HAP-1 (cell line): ENCODE measurements at regions not wholly inside any gene's neighbourhood (a gene's known extent, or its start where the extent isn't known, plus 50 kb on each side); places are given as distances from the start of the nearest gene placed in this dataset.

Experiments
- DNase-seq, 2 experiments: peaks; one replicate each; pipeline ENCODE4 v3.0.0-alpha.2; 2016 to 2020; ENCODE audit warnings: low spot score in 2 of 2
- H3K27me3 ChIP-seq: fragments of 250-450 bp; sonication (Bioruptor Pico); 2 replicates; pipeline ENCODE4 v1.5.1; 2020; ENCODE audit warnings: low read depth, mild to moderate bottlenecking, moderate library complexity
- H3K36me3 ChIP-seq: fragments of 250-450 bp; sonication (Bioruptor Pico); replicated peaks from 2 replicates; pipeline ENCODE4 v1.5.1; 2020; ENCODE audit warnings: mild to moderate bottlenecking
- H3K4me1 ChIP-seq: fragments of 250-450 bp; sonication (Bioruptor Pico); 2 replicates; pipeline ENCODE4 v1.5.1; 2020; ENCODE audit warnings: mild to moderate bottlenecking
- H3K4me3 ChIP-seq: fragments of 250-450 bp; sonication (Bioruptor Pico); 2 replicates; pipeline ENCODE4 v1.5.1; 2020; ENCODE audit warnings: mild to moderate bottlenecking, moderate library complexity
- H3K9me3 ChIP-seq: fragments of 250-450 bp; sonication (Bioruptor Pico); 2 replicates; pipeline ENCODE4 v1.5.1; 2020; ENCODE audit warnings: mild to moderate bottlenecking, moderate library complexity
- in situ Hi-C: fragments of 300-500 bp; cut with MboI; formaldehyde crosslinking; loops from 3 replicates; pipeline ENCODE4 v1.14.3; 2020; ENCODE audit warnings: low sequenced_read_pairs, inconsistent platforms, mixed read lengths

- Histone ChIP-seq H3K27me3 (no peaks in the 10 kb centered on the region), H3K4me1 (no peaks in the 10 kb centered on the region), H3K9me3 (no peaks in the 10 kb centered on the region), H3K4me3 (no peak overlapping the region), H3K36me3 (no peaks in the 10 kb centered on the region)
- in situ Hi-C loops, result no loop called here
- DNase-seq, result no peak
Observed at GRCh38 chr5:68371607-68372006, 156.1 kb downstream of the PIK3R1 start.

GRCh38 chr5:68372161-68372560 is 156.6 kb downstream of the PIK3R1 start:
- in situ Hi-C loops, result no loop called here
- no peak for DNase-seq
- Histone ChIP-seq H3K4me3 (no peak overlapping the region), H3K27me3 (no peaks in the 10 kb centered on the region), H3K36me3 (no peaks in the 10 kb centered on the region), H3K4me1 (no peaks in the 10 kb centered on the region), H3K9me3 (no peaks in the 10 kb centered on the region)

- Histone ChIP-seq H3K4me1 (no peaks in the 10 kb centered on the region), H3K4me3 (no peak overlapping the region), H3K36me3 (no peaks in the 10 kb centered on the region), H3K9me3 (no peaks in the 10 kb centered on the region), H3K27me3 (no peaks in the 10 kb centered on the region)
- in situ Hi-C loops, result no loop called here
- no peak for DNase-seq
Observed at GRCh38 chr5:68373050-68373449, 157.5 kb downstream of the PIK3R1 start.

GRCh38 chr5:68374796-68375518 is 159.4 kb downstream of the PIK3R1 start:
- in situ Hi-C loops, result no loop called here
- no peak for DNase-seq
- Histone ChIP-seq H3K9me3 (no peaks in the 10 kb centered on the region), H3K4me3 (no peak overlapping the region), H3K36me3 (no peaks in the 10 kb centered on the region), H3K27me3 (no peaks in the 10 kb centered on the region), H3K4me1 (no peaks in the 10 kb centered on the region)

GRCh38 chr5:68375540-68375939 is 160.0 kb downstream of the PIK3R1 start:
- Histone ChIP-seq H3K4me1 (no peaks in the 10 kb centered on the region), H3K36me3 (no peaks in the 10 kb centered on the region), H3K27me3 (no peaks in the 10 kb centered on the region), H3K9me3 (no peaks in the 10 kb centered on the region), H3K4me3 (no peak overlapping the region)
- DNase-seq, result no peak
- in situ Hi-C loops, result no loop called here

DNA sequence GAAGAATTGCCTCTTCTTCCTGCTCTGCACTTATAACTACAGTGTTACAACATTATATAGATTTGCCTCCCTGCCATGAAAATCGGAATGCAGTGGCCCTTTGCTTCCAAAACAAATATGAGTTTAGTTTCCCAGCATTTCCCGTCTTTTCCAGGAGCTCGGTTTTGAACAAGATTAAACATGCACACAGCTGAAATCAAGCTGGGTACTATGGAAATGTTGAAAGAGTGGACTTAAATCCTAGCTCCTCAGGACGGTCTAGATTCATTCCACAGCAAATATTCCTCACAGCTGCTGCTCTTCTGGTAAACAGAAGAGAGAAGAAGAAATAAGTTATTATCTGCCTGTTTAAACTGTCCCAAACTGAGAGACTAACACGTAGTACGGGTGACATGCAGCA is 161.4 kb downstream of the PIK3R1 start:
- in situ Hi-C loops, result no loop called here
- no peak overlapping the region for H3K4me3 ChIP-seq
- H3K9me3 ChIP-seq, result no peaks in the 10 kb centered on the region
- H3K4me1 ChIP-seq, result no peaks in the 10 kb centered on the region
- DNase-seq, result no peak
- no peaks in the 10 kb centered on the region for H3K36me3 ChIP-seq
- H3K27me3 ChIP-seq, result no peaks in the 10 kb centered on the region

DNA sequence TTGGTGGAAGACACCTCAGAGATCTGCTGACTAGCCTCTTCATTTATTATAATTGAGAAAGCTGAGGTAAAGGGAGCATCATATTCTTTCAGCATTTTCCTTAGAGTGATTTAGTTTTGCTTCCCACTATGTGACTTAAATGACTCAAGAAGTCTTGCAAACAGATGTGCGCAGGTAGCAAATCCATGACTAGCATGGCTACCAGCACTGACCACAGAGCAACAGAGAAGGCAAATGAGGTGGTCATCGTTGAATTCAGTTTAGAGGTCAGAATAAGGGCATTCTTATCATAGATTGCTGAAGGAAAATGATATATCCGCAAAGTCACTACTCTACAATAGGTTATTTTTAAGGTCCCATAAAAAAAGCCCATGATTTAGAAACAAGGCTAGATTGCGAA is 162.2 kb downstream of the PIK3R1 start:
- Histone ChIP-seq H3K4me1 (no peaks in the 10 kb centered on the region), H3K36me3 (no peaks in the 10 kb centered on the region), H3K4me3 (no peak overlapping the region), H3K27me3 (no peaks in the 10 kb centered on the region), H3K9me3 (no peaks in the 10 kb centered on the region)
- in situ Hi-C loops, result no loop called here
- no peak for DNase-seq

DNA sequence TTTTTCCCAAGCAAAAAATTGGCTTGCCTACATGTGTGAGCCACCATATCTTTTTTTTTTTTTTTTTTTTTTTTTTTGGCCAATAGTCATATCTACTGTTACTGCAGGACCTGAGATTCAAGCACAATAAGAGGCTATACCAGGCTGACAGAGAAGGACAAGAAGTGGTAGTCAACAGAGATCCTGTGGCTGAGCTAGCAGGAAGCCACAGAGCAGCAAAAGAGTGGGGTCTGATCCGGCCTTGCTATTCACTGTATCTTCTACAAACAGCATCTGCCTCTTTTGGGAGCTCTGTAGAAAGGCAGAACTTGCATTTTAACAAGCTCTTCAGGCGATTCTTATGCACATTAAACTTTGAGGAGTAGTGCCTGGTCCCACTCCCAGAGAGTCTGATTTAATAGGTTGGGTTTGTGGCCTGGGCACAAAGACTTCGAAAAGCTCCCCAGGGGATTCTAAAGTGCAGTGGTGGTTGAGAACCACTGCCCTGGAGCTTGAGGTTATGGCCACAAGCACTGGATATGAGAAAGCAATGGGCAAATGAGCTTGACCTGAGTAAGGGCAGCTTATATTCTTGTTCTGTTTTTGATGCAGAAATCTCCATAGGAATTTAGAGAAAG is 162.8 kb downstream of the PIK3R1 start:
- peak; percentile 72 to 86 for DNase-seq
- Histone ChIP-seq H3K36me3 (no peaks in the 10 kb centered on the region), H3K9me3 (no peaks in the 10 kb centered on the region), H3K27me3 (no peaks in the 10 kb centered on the region), H3K4me3 (no peak overlapping the region), H3K4me1 (no peaks in the 10 kb centered on the region)
- in situ Hi-C loops, result no loop called here

GRCh38 chr5:68379275-68380036 is 163.9 kb downstream of the PIK3R1 start:
- in situ Hi-C loops, result no loop called here
- no peak for DNase-seq
- Histone ChIP-seq H3K4me3 (no peak overlapping the region), H3K4me1 (no peaks in the 10 kb centered on the region), H3K9me3 (no peaks in the 10 kb centered on the region), H3K36me3 (no peaks in the 10 kb centered on the region), H3K27me3 (no peaks in the 10 kb centered on the region)

- Histone ChIP-seq H3K4me1 (no peaks in the 10 kb centered on the region), H3K9me3 (no peaks in the 10 kb centered on the region), H3K36me3 (no peaks in the 10 kb centered on the region), H3K27me3 (no peaks in the 10 kb centered on the region), H3K4me3 (no peak overlapping the region)
- DNase-seq, result no peak
- in situ Hi-C loops, result no loop called here
Observed at GRCh38 chr5:68380078-68380477, 164.5 kb downstream of the PIK3R1 start.

GRCh38 chr5:68381060-68381459 is 165.5 kb downstream of the PIK3R1 start:
- H3K4me1 ChIP-seq, result no peaks in the 10 kb centered on the region
- no peak overlapping the region for H3K4me3 ChIP-seq
- in situ Hi-C loops, result no loop called here
- no peaks in the 10 kb centered on the region for H3K36me3 ChIP-seq
- no peak for DNase-seq
- no peaks in the 10 kb centered on the region for H3K27me3 ChIP-seq
- H3K9me3 ChIP-seq, result no peaks in the 10 kb centered on the region

DNA sequence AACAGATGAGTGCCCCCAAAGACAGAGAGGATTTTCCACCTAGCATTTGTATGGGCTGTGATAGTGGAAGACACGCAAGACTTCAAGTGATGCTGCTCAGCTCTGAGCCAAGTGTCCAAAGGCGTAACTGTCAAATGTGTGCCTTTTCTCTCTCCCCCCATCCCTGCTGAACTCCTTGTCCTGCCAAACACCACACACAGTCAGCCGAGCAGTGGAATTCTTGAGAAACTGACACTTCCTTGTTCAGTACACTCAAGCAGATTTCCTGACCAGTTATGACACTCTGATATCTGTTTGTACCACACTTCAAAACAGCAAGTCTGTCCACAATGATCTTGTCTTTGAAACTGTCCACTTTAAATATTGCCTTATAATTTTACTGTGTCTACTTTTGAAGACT is 166.4 kb downstream of the PIK3R1 start:
- H3K36me3 ChIP-seq, result no peaks in the 10 kb centered on the region
- DNase-seq, result no peak
- no peak overlapping the region for H3K4me3 ChIP-seq
- H3K9me3 ChIP-seq, result no peaks in the 10 kb centered on the region
- H3K4me1 ChIP-seq, result no peaks in the 10 kb centered on the region
- no peaks in the 10 kb centered on the region for H3K27me3 ChIP-seq
- in situ Hi-C loops, result no loop called here

DNA sequence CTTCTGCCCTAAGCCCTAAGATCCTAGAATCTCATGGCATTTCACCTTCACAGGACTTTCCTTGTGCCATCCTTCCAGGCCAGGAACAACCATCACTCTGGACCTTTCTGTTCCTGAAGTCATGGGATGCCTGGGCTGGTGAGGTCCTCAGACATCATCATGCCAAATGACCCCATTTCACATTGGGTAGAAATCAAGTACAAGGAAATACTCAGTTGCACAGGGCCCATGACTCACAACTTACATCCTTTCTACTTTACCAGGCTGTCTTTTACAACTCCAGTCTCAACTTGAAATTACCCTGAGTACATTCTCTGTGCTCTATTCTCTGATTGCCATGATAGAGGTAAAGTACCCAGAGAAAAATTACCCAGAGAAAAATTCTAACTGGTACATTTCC is 167.1 kb downstream of the PIK3R1 start:
- Histone ChIP-seq H3K4me1 (no peaks in the 10 kb centered on the region), H3K36me3 (no peaks in the 10 kb centered on the region), H3K4me3 (no peak overlapping the region), H3K9me3 (no peaks in the 10 kb centered on the region), H3K27me3 (no peaks in the 10 kb centered on the region)
- in situ Hi-C loops, result no loop called here
- DNase-seq, result no peak

GRCh38 chr5:68383888-68384310 is 168.3 kb downstream of the PIK3R1 start:
- Histone ChIP-seq H3K4me1 (no peaks in the 10 kb centered on the region), H3K36me3 (no peaks in the 10 kb centered on the region), H3K4me3 (no peak overlapping the region), H3K9me3 (no peaks in the 10 kb centered on the region), H3K27me3 (no peaks in the 10 kb centered on the region)
- in situ Hi-C loops, result no loop called here
- DNase-seq, result no peak
